Suppressor macrophage (primary cell): ENCODE measurements at regions not wholly inside any gene's neighbourhood (a gene's known extent, or its start where the extent isn't known, plus 50 kb on each side); places are given as distances from the start of the nearest gene placed in this dataset.
"Not testable (repeated sequence)": the region's sequence is repeated elsewhere in the genome, so short reads cannot be mapped to it uniquely, and the experiment has no call there.

Experiments
- DNase-seq, 4 experiments: peaks; one replicate each; pipeline ENCODE4 v3.0.0-alpha.2; 2020 to 2022

DNA sequence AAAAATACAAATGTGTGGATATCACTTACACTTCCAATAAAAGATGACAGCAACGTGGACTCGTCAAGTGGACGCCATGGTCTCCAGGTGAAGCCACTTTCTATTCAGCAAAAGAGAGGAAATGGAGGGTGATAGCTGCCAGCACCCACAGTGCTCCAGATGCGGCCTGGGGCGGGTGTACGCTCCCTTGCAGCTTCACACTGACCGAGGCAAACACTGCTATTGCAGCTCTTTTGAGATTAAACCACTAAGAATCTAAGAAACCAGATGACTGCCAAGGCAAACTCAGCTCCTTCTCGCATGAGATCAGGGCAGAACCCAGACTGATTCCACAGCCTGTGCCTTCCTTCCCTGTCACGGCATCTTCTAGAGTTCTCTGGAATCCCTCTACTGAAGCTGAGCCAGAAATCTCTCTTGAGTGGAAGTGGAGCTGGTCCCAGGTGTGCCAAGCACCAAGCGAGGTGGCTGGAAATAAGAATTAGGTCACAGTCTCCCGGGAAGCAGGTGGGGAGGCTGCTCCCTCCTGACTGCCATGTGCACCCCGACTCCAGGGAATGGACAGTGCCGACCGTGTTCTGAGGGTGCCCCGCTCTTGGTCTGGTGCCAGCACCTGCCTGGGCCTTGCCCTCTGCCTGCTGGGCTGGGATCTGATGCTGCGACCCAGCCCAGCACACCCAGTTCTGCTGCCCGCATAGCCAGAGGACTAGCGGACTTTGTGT, 90.1 kb upstream of the AFDN start:
- no peak for DNase-seq

DNA sequence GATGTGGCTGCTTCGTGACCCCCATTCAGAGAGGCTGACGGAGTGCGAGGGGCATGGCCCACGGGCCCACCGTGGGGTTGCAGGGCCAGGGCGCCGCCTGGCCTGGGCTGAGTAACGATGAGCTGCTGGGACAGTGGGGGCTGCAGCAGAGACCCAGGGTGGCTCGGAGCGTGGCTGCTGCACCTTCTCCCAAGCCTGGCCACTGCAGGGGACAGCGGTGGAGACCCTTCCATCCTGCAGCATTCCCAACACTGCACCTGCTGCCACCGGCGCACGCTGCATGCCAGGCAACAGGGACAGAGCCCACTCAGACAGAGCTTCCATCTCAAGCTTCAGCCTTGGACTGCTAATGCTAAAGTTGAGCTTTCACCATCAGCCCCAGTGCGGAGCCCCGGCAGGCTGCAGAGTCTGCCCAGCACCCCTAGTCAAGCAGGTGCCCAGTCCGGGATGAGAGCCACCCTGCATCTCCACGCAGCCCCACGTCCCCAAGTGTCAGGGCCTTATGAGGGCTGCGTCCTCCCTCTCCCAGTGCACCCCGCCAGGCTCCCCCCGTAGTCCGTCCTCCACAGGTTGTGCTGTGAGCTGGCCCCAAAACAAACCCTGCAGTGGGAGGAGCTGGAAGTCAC, 89.4 kb upstream of the AFDN start:
- DNase-seq, result no peak

DNA sequence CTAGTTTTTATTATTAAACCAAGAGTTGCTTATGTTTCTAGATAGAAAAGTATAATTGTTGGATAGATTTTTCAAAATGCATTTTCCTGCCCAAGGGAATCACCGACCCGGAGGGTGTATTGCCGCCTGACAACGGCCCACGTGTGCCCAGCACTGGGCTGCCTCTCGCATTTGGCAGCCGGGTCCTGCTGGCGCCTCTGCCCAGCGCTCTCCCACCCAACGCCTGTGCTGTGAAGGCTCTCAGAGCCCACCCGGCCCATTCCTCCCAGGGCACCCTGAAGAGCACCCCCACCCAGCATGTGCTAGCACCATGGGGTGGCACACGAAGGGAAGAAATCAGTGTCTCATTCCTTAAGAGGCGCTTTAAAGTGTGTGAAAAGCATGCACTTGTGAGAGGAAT, 88.3 kb upstream of the AFDN start:
- no peak for DNase-seq

DNA sequence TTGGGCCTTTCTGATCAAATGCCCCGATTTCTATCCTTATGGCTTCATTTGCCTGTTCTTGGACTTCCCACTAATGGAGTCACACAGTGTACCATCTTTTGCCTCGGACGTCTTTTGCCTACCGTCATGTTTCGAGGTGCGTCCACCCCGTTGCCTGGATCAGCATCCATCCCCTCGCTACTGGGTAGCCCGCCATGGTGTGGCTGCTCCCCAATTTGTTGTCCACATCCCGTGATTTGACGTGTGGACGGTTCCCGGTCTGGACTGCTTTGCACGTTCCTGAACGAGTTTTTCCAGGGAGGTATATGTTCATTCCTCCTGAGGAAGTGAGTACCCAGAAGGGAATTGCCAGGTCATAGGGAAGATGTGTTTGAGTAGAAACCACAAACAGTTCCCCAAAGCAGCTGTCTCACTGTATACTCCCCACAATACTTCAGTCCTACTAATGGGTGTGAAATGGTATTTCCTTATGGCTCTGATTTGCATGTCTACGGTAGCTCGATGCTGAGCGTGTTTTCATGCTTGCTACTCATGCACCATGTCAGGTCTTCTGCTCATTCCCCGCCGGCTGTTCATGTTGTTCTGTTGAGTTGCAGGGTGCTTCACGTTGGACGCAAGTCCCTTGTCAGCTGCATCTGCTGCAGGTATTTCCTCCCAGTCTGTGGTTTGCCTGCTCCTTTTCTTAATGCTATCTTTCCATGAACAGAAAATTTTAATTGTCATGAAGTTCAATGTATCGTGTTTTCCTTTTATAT, 86.8 kb upstream of the AFDN start:
- DNase-seq, result no peak

GRCh38 chr6:167742719-167743303, 83.9 kb upstream of the AFDN start:
- peak in 2 of 4 experiments; percentile 19 to 25 for DNase-seq

GRCh38 chr6:167744681-167745669, 81.7 kb upstream of the AFDN start:
- peak in 2 of 4 experiments; percentile 3 to 6 for DNase-seq

- no peak for DNase-seq
Observed at GRCh38 chr6:167745670-167746389, 80.9 kb upstream of the AFDN start.

DNA sequence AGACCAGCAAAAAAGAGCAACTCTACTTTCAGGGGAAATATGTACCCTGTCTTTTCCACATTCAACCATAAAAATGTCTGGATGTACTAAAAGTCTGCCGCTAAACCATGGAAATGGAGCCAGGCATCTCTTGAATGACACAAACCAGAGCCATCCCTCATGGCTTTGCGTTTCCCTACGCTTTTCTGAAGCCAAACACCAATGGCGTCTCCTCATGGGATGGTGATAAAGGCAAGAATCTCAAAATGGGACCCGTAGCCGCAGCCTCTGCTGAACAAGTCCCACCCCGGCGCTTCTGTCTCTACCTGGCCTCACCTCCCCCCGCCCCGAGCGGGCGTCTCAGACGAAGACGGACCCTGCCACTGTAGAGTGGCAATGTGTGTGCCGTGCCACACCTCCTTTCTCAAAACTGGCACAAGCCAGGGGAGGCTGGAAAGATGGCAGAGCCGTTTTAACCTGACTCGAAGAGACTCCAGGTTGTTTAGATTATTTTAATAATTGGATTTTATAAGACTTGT, 80.3 kb upstream of the AFDN start:
- no peak for DNase-seq

DNA sequence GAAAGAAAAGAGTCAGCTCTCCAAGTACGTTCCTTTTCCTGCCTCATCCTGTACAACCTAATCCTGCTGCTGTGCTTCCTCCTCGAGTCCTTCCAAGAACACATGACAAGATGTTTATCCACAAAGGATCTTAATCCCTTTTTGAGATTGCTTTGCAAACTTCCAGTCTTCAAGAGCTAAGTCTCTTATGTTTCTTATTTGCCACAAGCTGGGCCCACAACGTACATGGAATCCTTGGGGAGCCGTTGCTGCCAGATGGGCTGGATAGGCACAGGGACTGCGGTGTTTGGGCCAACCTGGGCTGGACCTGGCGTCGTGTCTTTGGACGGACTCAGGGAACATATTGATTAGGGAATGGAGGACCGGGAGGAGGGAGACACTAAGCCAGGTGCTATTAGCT, 79.7 kb upstream of the AFDN start:
- no peak for DNase-seq

- no peak for DNase-seq
Observed at GRCh38 chr6:167747645-167748044, 79.1 kb upstream of the AFDN start.

DNA sequence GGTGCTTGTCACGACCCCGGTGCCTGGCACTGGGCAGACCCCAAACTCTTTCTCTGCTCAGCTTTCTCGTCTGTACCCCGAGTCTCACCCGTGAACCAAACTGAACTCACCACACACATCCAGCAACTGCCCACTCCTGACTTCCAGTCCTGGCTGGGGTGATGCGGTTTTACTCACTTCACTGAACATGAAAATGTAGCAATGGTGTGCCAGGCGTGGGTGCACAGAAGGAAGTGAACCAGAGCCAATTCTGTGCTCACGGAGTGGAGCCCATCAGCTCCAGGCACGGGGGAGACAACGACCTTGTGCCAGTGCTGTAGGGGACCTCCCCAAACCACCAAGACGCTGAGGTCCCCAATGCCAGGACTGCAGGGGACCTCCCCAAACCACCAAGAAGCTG, 78.7 kb upstream of the AFDN start:
- DNase-seq, result no peak

GRCh38 chr6:167748458-167749379, 78.0 kb upstream of the AFDN start:
- DNase-seq, result no peak

GRCh38 chr6:167750956-167751358, 75.8 kb upstream of the AFDN start:
- DNase-seq, result no peak

DNA sequence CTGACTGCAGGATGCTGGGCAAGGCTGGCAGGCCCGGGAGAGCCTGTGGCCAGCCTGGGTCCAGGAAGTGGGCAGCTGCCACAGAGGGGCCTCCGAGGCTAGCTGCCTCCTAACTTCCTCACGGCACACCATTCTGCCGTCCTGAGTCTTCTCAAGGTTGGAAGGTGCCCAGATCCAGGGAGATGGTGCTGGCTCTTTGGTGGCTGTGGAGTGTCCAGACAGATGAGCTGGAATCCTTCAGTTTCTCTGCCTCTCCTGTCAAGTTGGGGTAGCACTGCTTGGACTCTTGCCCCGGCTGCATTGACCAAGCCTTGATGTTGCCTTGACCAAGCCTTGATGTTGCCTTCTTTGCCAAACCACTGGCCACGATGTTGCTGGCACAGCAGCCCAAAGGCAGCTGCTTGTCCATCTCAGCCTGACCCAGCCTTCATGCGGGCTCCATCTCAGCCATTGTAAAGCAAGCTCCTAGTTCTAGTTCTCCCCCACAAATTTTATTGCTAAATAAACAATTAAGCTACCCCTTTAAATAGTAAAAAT, 75.1 kb upstream of the AFDN start:
- no peak for DNase-seq

DNA sequence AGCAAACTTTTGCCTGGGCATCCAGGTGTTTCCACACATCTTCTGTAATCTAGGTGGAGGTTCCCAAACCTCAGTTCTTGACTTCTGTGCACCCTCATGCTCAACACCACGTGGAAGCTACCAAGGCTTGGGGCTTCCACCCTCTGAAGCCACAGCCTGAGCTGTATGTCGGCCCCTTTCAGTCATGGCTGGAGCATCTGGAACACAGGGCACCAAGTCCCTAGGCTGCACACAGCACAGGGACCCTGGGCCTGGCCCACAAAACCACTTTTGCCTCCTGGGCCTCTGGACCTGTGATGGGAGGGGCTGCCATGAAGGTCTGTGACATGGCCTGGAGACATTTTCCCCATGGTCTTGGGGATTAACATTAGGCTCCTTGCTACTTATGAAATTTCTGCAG, 73.4 kb upstream of the AFDN start:
- not testable (repeated sequence) for DNase-seq

GRCh38 chr6:167754691-167755090, 72.0 kb upstream of the AFDN start:
- DNase-seq, result no peak

DNA sequence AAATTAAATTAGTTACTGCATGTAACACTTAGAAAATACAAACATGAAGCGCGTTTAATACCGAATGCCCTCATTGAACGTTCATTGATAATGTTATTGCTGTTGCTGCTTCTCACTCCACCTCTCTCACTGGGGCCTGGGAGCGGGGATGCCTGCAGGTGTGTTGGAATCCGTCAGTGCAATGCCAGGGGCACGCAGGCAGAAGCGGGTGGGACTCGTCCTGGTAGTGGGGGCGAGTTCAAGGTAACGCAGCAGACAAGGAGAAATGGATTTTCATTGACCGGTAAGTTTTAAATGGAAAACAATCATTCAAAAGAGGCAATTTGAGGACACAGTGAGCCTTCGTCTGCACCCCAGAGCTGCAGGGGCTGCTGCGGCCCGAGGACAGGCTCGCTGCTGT, 71.2 kb upstream of the AFDN start:
- DNase-seq, result no peak

DNA sequence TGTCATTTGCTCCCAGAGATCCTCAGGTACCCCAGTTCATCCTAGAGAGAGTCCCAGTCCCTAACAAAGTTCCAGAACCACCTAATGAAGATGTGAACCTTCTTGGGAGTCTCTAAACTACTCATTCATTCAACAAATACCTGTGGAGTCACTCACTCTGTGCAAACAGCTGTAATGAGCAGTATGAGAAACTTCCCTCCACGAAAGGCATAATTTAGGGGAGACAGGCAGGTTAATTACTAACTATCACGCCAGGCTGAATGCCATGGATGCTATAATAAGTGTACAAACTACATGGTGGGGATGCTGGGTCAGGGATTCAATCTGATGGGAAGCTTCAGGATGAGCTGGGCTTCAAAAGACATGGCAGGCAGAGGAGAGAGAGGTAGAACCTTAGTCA, 70.1 kb upstream of the AFDN start:
- no peak for DNase-seq

DNA sequence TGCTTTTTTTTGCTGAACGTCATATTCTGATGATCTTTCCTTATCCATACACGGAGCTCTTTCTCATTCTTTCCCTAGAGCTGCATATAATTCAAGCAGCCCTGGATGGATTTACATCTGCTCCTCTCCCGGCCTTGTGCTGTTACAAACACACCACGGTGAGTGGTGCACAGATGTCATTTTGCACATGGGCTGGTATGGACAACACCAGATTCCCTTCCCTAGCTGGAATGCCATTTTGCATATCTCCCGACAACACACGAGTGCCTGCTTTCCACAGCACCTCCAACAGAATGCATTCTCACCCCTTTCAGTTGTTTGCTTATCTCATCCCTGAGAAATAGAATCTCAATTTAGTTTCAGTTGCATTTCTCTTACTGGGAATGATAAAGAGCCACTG, 69.5 kb upstream of the AFDN start:
- DNase-seq, result no peak

DNA sequence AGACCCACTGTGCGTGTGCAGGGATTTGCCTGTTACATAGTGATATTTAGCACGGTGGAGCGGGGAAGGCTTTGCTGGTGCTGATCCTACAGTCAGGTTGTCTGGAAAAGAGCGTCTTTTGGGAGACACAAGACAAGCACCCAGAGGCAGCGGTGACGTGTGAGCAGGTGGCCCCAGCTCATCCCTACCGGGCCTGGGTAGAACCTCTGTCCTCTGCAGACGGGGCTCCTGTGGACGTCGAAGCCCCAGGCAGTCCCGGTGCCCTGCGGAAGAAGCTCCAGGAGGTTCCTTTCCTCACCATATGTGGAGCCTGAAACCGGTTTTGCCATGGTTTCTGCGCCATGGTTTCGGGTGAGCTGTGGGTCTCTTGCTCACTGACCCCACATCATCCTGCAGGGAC, 68.9 kb upstream of the AFDN start:
- DNase-seq, result no peak
